ENCODE measurements at regions not wholly inside any gene's neighbourhood (a gene's known extent, or its start where the extent isn't known, plus 50 kb on each side); places are given as distances from the start of the nearest gene placed in this dataset.

DNA sequence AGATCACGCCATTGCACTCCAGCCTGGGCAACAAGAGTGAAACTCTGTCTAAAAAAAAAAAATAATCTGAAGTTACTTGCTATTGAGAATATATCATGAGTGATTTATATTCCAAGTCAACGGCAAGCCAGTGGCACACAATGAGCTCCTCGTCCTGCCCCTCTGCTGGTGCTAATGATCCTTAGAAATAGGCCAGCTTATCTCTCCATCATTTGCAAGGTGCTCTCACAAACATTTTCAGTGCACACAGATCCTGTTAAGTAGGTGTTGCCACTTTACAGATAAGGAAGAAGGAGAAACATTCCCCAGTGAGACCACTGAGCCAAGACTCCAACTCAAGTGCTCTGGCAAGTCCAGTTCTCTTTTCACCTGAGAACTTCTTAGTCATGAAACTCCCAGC lies 91.3 kb upstream of the GPR45 start:
- FAIRE-seq, result no peak
- DNase-seq (ENCODE audit: low spot score), result no peak

DNA sequence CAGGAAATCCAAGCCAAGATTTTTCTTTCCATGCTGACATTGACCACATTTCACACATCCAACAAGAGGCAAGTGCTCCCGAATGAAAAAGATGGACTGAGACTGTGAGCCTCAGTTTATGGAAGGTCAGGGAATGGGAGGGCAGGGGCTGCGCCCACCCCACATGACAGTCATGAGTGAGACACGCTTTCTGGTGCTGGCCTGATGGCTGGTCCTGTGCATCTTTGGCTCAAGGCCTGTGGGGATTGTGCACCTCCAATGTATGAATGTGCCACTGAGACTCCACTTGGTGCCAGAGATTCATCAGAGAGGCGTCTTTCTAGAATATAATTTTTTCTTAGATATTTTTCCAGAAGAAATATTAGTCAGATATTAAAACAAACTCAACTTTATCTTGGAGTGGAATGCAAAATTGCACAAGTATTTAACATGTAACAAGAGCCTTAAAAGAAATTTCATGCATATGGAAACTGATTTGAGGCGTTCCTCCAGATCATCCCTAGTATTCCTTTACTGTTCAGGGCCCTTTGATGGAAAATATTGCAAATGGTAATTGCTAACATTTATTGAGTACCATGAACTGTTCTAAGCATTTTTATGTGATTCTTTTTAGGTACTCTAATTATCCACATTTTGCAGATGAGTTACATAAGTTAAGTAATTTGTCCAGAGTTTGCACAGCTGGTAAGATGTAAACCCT lies 87.3 kb upstream of the GPR45 start:
- no peak for FAIRE-seq
- no peak for DNase-seq (ENCODE audit: low spot score)

- DNase-seq (ENCODE audit: low spot score) (no peak), FAIRE-seq (no peak)
Measured at GRCh38 chr2:105156166-105156565, 85.4 kb upstream of the GPR45 start.

- no peak for DNase-seq (ENCODE audit: low spot score)
- FAIRE-seq, result no peak
Measured at GRCh38 chr2:105158002-105158401, 83.5 kb upstream of the GPR45 start.

- DNase-seq (ENCODE audit: low spot score) (no peak), FAIRE-seq (no peak)
Measured at GRCh38 chr2:105166688-105167087, 74.9 kb upstream of the GPR45 start.

- FAIRE-seq (no peak), DNase-seq (ENCODE audit: low spot score) (no peak)
Measured at GRCh38 chr2:105168543-105168942, 73.0 kb upstream of the GPR45 start.

- DNase-seq (ENCODE audit: low spot score), result no peak
- FAIRE-seq, result no peak
Measured at GRCh38 chr2:105175231-105175630, 66.3 kb upstream of the GPR45 start.

GRCh38 chr2:105176429-105176828 lies 65.1 kb upstream of the GPR45 start:
- peak; percentile 65 for FAIRE-seq
- DNase-seq (ENCODE audit: low spot score), result no peak

- DNase-seq (ENCODE audit: low spot score), result no peak
- no peak for FAIRE-seq
Measured at GRCh38 chr2:105177008-105177407, 64.5 kb upstream of the GPR45 start.

GRCh38 chr2:105177536-105178254 lies 63.8 kb upstream of the GPR45 start:
- no peak for FAIRE-seq
- no peak for DNase-seq (ENCODE audit: low spot score)

GRCh38 chr2:105179469-105180372 lies 61.8 kb upstream of the GPR45 start:
- DNase-seq (ENCODE audit: low spot score), result peak; percentile 91
- FAIRE-seq, result peak; percentile 78

DNA sequence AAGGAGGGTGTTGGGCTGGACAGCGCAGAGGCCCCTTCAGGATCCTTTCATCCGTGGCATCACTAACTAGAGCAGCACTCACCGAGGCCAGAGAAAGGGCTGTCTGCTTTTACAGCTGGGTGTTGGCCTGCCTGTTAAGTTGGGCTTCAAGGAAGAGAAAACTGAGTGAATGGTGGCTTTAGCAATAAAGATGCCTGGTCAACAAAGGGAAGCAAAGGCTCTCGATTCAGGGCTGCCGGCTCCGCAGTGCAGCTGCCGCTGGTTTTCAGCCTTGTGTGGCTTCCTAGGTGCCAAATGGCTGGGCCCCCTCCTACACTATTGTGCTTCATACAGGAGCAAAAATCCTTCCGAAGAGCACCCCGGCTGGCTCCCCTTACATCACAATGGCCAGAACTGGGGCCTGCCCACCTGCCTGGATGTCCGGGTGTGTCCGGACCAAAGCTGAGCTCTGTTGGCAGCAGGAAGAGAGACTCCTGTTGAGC lies 61.0 kb upstream of the GPR45 start:
- DNase-seq (ENCODE audit: low spot score) (no peak), FAIRE-seq (no peak)

- DNase-seq (ENCODE audit: low spot score) (no peak), FAIRE-seq (no peak)
Measured at GRCh38 chr2:105181282-105181681, 60.3 kb upstream of the GPR45 start.

- DNase-seq (ENCODE audit: low spot score) (no peak), FAIRE-seq (no peak)
Measured at GRCh38 chr2:105183555-105184323, 57.8 kb upstream of the GPR45 start.

GRCh38 chr2:105184420-105184819 lies 57.1 kb upstream of the GPR45 start:
- DNase-seq (ENCODE audit: low spot score), result no peak
- FAIRE-seq, result peak; percentile 30

- FAIRE-seq (peak; percentile 13), DNase-seq (ENCODE audit: low spot score) (no peak)
Measured at GRCh38 chr2:105186967-105187498, 54.5 kb upstream of the GPR45 start.

DNA sequence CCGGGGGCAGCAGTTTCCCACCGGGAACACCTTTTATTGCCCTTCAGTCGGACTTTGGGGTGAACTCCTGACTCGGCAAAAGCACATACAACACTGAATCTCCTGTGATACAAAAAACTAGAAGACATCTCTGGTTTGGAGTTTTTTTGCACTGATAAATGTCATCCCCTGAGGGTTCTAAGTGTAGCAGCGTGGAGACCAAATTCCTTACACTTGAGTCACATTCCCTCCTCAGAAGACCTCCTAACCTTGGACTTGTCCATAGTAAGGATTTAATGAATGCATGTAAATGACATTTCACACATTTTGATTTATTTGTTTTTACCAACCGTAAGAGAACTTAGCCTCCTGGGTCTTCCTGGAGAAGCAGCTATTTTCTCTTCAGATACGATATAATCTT lies 54.0 kb upstream of the GPR45 start:
- DNase-seq (ENCODE audit: low spot score) (peak; percentile 35), FAIRE-seq (no peak)

- FAIRE-seq (no peak), DNase-seq (ENCODE audit: low spot score) (no peak)
Measured at GRCh38 chr2:105188343-105188742, 53.2 kb upstream of the GPR45 start.

Measured in urothelium cell line (cell line).